GM12872 (cell line): ENCODE measurements at regions not wholly inside any gene's neighbourhood (a gene's known extent, or its start where the extent isn't known, plus 50 kb on each side); places are given as distances from the start of the nearest gene placed in this dataset.

Source experiments
- CTCF ChIP-seq: IDR thresholded peaks from 3 replicates; pipeline ENCODE4 v1.5.1; 2011; ENCODE audit warnings: low read depth, mild to moderate bottlenecking, low read length, moderate library complexity; ENCODE audit not compliant: insufficient read depth

- TF ChIP-seq CTCF = no peak
Observed at GRCh38 chr7:81447351-81447952, 322.4 kb downstream of the HGF start.

DNA sequence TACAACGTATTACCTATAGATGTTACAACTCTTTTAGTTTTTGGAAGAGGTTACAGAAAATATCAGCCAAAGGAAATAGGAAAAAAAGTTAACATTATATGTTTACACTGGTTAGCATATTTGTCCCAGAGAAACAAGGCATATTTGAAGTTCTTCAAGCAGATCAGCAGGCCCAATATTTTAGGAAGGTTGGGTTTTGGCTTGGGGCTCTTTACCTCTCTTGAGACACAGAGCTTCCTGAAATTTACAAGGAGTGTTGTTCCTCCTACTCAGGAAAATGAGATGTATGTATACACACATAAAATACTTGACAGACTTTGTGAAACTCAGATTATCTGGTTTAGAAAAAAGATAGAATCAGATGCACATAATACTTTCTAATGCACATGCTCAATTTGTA is 323.6 kb downstream of the HGF start:
- no peak for TF ChIP-seq CTCF

GRCh38 chr7:81445462-81445861 is 324.4 kb downstream of the HGF start:
- no peak for TF ChIP-seq CTCF

- TF ChIP-seq CTCF = no peak
Observed at GRCh38 chr7:81441750-81442149, 328.1 kb downstream of the HGF start.

DNA sequence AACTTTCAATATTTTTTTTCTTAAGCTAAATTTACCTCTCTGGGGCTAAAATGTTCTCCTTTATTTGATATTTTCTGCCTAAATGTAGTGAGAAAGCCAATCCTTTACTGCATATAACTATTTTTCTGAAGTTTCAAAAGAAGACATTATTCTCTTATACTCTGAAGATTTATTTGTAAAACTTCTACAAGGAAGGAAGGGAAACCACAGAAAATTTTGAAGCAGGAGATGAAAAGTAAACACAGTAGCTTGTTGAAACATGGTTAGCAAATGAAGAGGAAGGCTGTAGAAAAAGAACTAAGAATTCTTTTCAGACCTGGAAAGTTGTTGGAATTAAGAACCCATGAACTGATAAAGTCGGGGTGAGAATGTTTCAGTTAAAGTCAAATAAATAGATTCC is 330.3 kb downstream of the HGF start:
- no peak for TF ChIP-seq CTCF

GRCh38 chr7:81433692-81434331 is 336.0 kb downstream of the HGF start:
- TF ChIP-seq CTCF = no peak

DNA sequence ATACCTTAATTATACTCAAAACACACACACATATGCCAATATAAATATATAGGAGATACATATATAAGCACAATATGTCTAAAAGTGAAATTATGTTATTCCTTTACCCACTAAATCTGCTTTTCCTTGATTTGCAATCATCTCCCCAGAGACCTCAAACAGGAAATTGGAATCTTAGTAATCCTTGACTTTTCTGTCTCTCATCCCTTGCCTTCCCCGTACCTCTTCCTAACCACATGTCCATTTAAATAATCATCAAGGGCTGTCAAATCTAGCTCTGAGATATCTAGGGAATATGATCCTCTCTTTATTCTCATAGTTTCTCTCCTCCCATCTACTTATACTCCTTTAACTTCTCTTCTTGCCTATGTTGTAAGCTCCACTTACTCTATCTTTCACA is 336.6 kb downstream of the HGF start:
- TF ChIP-seq CTCF = no peak
